ENCODE measurements at regions not wholly inside any gene's neighbourhood (a gene's known extent, or its start where the extent isn't known, plus 50 kb on each side); places are given as distances from the start of the nearest gene placed in this dataset.

DNA sequence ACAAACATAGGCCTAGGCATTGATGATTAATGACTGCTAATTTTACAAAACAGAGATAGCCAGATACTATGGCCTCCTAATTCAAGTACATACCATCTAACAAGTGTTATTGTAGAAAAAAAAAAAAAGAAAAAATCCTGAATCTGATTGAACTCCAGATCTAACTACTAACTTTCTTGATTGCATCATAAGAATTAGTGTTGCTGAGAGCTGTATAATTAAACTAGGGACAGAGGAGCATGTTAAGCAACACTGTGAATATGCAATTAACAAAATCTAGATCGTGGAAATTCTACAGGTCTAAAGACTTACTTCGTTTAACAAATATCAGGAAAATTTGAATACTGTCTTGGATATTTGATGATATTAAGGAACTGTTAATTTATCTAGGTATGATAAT lies 208.3 kb upstream of the ZNF608 start:
- intact Hi-C loops (cut with DNase I; ENCODE audit: low total_unique reads), result no loop called here
- H3K36me3 ChIP-seq, result no peaks in the 10 kb centered on the region
- no peak overlapping the region for H3K27ac ChIP-seq
- TF ChIP-seq POLR2AphosphoS5 (IDR thresholded peaks at IDR 0.05) (no peak), POLR2A (IDR thresholded peaks at IDR 0.05) (no peak), EP300 (IDR thresholded peaks at IDR 0.05; ENCODE audit: low read depth) (no peak)
- TF ChIP-seq, protein P1, sequence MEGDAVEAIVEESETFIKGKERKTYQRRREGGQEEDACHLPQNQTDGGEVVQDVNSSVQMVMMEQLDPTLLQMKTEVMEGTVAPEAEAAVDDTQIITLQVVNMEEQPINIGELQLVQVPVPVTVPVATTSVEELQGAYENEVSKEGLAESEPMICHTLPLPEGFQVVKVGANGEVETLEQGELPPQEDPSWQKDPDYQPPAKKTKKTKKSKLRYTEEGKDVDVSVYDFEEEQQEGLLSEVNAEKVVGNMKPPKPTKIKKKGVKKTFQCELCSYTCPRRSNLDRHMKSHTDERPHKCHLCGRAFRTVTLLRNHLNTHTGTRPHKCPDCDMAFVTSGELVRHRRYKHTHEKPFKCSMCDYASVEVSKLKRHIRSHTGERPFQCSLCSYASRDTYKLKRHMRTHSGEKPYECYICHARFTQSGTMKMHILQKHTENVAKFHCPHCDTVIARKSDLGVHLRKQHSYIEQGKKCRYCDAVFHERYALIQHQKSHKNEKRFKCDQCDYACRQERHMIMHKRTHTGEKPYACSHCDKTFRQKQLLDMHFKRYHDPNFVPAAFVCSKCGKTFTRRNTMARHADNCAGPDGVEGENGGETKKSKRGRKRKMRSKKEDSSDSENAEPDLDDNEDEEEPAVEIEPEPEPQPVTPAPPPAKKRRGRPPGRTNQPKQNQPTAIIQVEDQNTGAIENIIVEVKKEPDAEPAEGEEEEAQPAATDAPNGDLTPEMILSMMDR (IDR thresholded peaks at IDR 0.05), result no peak
- no peaks in the 10 kb centered on the region for H3K9me3 ChIP-seq
- H3K27me3 ChIP-seq, result no peaks in the 10 kb centered on the region
- DNase-seq, result no peak
- in situ Hi-C loops (cut with MboI; ENCODE audit: low pct_ligation_motif_present in 1 of 4, low pct_unique_long_range_greater_than_20kb in 1 of 4, low sequenced_read_pairs in 3 of 4), result no loop called here
- H3K4me1 ChIP-seq, result no peaks in the 10 kb centered on the region
- H3K4me3 ChIP-seq, result no peak overlapping the region
- WGBS, 2 donors (ENCODE audit: low coverage in 1 of 2), result 93 to 96% methylated on average over 2 of the region's 2 CpGs

DNA sequence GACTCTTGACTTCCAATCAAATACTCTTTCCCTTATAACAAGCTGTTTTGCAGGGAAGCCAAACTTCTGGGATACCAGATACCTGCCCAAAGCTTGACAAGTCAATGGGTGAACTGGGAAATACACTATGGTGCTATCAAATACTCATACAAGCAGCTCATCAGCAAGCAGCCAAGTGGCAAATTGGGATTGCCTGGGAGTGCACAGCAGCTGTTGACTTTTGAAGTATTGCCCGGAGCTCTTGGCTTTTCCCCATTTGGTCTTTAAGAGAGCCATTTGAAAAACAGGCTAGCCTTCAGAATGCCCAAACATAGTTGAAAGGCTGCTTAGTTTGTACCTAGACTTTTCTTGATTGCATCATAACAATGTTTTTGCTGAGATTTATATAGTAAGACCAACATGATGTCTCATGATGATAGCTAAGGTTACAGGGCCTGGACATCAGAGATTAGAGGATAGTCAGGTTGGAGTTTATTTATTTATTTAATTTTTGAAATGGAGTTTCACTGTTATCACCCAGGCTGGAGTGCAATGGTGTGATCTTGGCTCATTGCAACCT lies 210.1 kb upstream of the ZNF608 start:
- H3K36me3 ChIP-seq, result no peaks in the 10 kb centered on the region
- TF ChIP-seq POLR2A (IDR thresholded peaks at IDR 0.05) (no peak), EP300 (IDR thresholded peaks at IDR 0.05; ENCODE audit: low read depth) (no peak), POLR2AphosphoS5 (IDR thresholded peaks at IDR 0.05) (no peak)
- TF ChIP-seq, protein P1 (IDR thresholded peaks at IDR 0.05), result no peak
- 71 to 73% methylated on average over 1 of the region's 1 CpG for WGBS, 2 donors (ENCODE audit: low coverage in 1 of 2)
- H3K27ac ChIP-seq, result no peak overlapping the region
- intact Hi-C loops (cut with DNase I; ENCODE audit: low total_unique reads), result no loop called here
- no peak for DNase-seq
- in situ Hi-C loops (cut with MboI; ENCODE audit: low pct_ligation_motif_present in 1 of 4, low pct_unique_long_range_greater_than_20kb in 1 of 4, low sequenced_read_pairs in 3 of 4), result no loop called here
- no peak overlapping the region for H3K4me3 ChIP-seq
- H3K9me3 ChIP-seq, result no peaks in the 10 kb centered on the region
- H3K4me1 ChIP-seq, result no peaks in the 10 kb centered on the region
- H3K27me3 ChIP-seq, result no peaks in the 10 kb centered on the region

DNA sequence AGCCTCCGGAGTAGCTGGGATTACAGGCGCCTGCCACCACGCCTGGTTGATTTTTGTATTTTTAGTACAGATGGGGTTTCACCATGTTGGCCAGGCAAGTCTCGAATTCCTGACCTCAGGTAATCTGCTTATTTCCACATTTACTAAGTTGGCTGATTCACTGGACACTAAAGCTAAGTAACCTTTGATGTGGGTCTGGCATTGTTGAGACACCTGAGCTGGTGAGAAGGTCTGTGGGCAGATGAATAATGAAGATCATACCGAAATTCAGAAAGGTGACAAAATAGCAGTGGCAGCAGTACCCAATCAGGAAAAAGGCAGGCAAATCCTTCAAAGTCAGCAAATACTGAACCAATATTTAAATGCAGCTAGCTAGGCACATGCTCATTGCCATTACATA lies 210.6 kb upstream of the ZNF608 start:
- WGBS, 2 donors (ENCODE audit: low coverage in 1 of 2), result 91 to 100% methylated on average over 3 to 5 of the region's 5 CpGs
- no peaks in the 10 kb centered on the region for H3K9me3 ChIP-seq
- no peak for DNase-seq
- no peak overlapping the region for H3K4me3 ChIP-seq
- no peak for TF ChIP-seq POLR2A (IDR thresholded peaks at IDR 0.05)
- no peak for TF ChIP-seq EP300 (IDR thresholded peaks at IDR 0.05; ENCODE audit: low read depth)
- TF ChIP-seq POLR2AphosphoS5 (IDR thresholded peaks at IDR 0.05), result no peak
- TF ChIP-seq, protein P1 (IDR thresholded peaks at IDR 0.05), result no peak
- no peak overlapping the region for H3K27ac ChIP-seq
- in situ Hi-C loops (cut with MboI; ENCODE audit: low pct_ligation_motif_present in 1 of 4, low pct_unique_long_range_greater_than_20kb in 1 of 4, low sequenced_read_pairs in 3 of 4) (no loop called here), intact Hi-C loops (cut with DNase I; ENCODE audit: low total_unique reads) (no loop called here)
- H3K36me3 ChIP-seq, result no peaks in the 10 kb centered on the region
- no peaks in the 10 kb centered on the region for H3K4me1 ChIP-seq
- H3K27me3 ChIP-seq, result no peaks in the 10 kb centered on the region

DNA sequence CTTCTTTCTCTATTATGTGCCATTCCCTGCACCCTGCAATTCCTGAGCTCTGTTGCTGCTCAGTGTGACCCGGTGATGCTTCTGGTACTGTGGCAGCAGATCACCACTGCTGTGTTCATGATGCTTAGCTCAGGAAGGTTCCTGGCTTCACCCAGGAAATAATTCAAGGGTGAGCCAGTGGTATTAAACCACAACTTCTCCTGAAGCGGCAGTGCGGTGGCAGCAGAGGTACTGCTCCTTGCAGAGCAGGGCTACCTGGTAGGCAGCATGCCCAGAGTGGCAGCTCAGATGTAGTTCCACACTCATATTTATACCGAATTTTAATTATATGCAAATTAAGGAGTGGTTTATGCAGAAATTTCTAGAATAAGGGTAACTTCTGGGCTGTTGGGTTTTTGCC lies 213.8 kb upstream of the ZNF608 start:
- intact Hi-C loops (cut with DNase I; ENCODE audit: low total_unique reads), result no loop called here
- H3K4me1 ChIP-seq, result peaks cover 0 to 8% (median 0%) of the 10 kb centered on the region in 4 donors
- no peaks in the 10 kb centered on the region for H3K9me3 ChIP-seq
- in situ Hi-C loops (cut with MboI; ENCODE audit: low pct_ligation_motif_present in 1 of 4, low pct_unique_long_range_greater_than_20kb in 1 of 4, low sequenced_read_pairs in 3 of 4), result no loop called here
- no peak overlapping the region for H3K27ac ChIP-seq
- no peaks in the 10 kb centered on the region for H3K27me3 ChIP-seq
- WGBS, 2 donors (ENCODE audit: low coverage in 1 of 2), result 80 to 92% methylated on average over 2 to 4 of the region's 4 CpGs
- TF ChIP-seq POLR2A (IDR thresholded peaks at IDR 0.05) (no peak), EP300 (IDR thresholded peaks at IDR 0.05; ENCODE audit: low read depth) (no peak), POLR2AphosphoS5 (IDR thresholded peaks at IDR 0.05) (no peak)
- TF ChIP-seq, protein P1 (IDR thresholded peaks at IDR 0.05), result no peak
- no peak overlapping the region for H3K4me3 ChIP-seq
- DNase-seq, result no peak
- no peaks in the 10 kb centered on the region for H3K36me3 ChIP-seq
